OCI-LY1 (cell line): ENCODE measurements at regions not wholly inside any gene's neighbourhood (a gene's known extent, or its start where the extent isn't known, plus 50 kb on each side); places are given as distances from the start of the nearest gene placed in this dataset.

ENCODE experiments used
- H2AFZ ChIP-seq: fragments of 200-600 bp; sonication (generic), shearing (Covaris generic); 2 replicates; pipeline ENCODE4 v1.6.0; 2014; ENCODE audit warnings: antibody characterized with exemption, mild to moderate bottlenecking, low read length
- H3F3A ChIP-seq: fragments of 200-600 bp; sonication (generic), shearing (Covaris generic); 2 replicates; pipeline ENCODE4 v1.6.0; 2014; ENCODE audit warnings: mild to moderate bottlenecking, antibody characterized with exemption, low read length, moderate library complexity; ENCODE audit not compliant: insufficient read depth
- H3K27ac ChIP-seq: fragments of 200-600 bp; sonication (generic); 2 replicates; pipeline ENCODE4 v1.5.1; 2014; ENCODE audit warnings: low read length, mixed run types, mild to moderate bottlenecking, low read depth; ENCODE audit not compliant: poor library complexity, severe bottlenecking
- H3K27me3 ChIP-seq: fragments of 200-600 bp; sonication (generic); 2 replicates; pipeline ENCODE4 v1.6.0; 2014; ENCODE audit warnings: antibody characterized with exemption, mild to moderate bottlenecking, low read length, moderate library complexity; ENCODE audit not compliant: insufficient read depth
- H3K36me3 ChIP-seq: fragments of 200-600 bp; sonication (generic); 2 replicates; pipeline ENCODE4 v1.6.1; 2014; ENCODE audit warnings: mild to moderate bottlenecking, antibody characterized with exemption, low read length, moderate library complexity, mixed read lengths; ENCODE audit not compliant: insufficient read depth
- H3K4me1 ChIP-seq: fragments of 200-600 bp; sonication (generic); 2 replicates; pipeline ENCODE4 v1.5.1; 2014; ENCODE audit warnings: mild to moderate bottlenecking, low read length, moderate library complexity; ENCODE audit not compliant: insufficient read depth, severe bottlenecking
- H3K4me2 ChIP-seq: fragments of 200-600 bp; sonication (generic), shearing (Covaris generic); 2 replicates; pipeline ENCODE4 v1.6.1; 2014; ENCODE audit warnings: low read length
- H3K4me3 ChIP-seq: fragments of 200-600 bp; sonication (generic); 2 replicates; pipeline ENCODE4 v1.5.1; 2014; ENCODE audit warnings: low read length, low read depth, mild to moderate bottlenecking, mixed read lengths; ENCODE audit not compliant: poor library complexity, severe bottlenecking
- H3K79me2 ChIP-seq: fragments of 200-600 bp; shearing (Covaris generic); 2 replicates; pipeline ENCODE4 v1.6.1; 2016; ENCODE audit warnings: mixed run types, low read length, mixed read lengths; ENCODE audit not compliant: insufficient read depth
- H3K9ac ChIP-seq: fragments of 200-600 bp; sonication (generic), shearing (Covaris generic); 2 replicates; pipeline ENCODE4 v1.6.1; 2014; ENCODE audit warnings: mild to moderate bottlenecking, low read length, mixed read lengths
- H3K9me2 ChIP-seq: fragments of 200-600 bp; sonication (generic), shearing (Covaris generic); 2 replicates; pipeline ENCODE4 v1.6.1; 2014; ENCODE audit warnings: low read depth, mild to moderate bottlenecking, low read length, mixed read lengths
- H3K9me3 ChIP-seq: fragments of 200-600 bp; shearing (Covaris generic); 2 replicates; pipeline ENCODE4 v1.6.1; 2014; ENCODE audit warnings: low read length, mixed read lengths
- H4K20me1 ChIP-seq: fragments of 200-600 bp; sonication (generic), shearing (Covaris generic); 2 replicates; pipeline ENCODE4 v1.6.0; 2016; ENCODE audit warnings: mild to moderate bottlenecking, low read length; ENCODE audit not compliant: insufficient read depth
- EZH2 ChIP-seq: fragments of 200-600 bp; sonication (generic), shearing (Covaris generic); IDR thresholded peaks from 2 replicates; pipeline ENCODE4 v1.8.0; 2017; ENCODE audit warnings: borderline replicate concordance, mixed run types, mild to moderate bottlenecking, antibody characterized with exemption, low read length, moderate library complexity, mixed read lengths
- TF ChIP-seq, protein P1 (sequence below): fragments of 200-600 bp; sonication (generic), shearing (Covaris generic); IDR thresholded peaks from 2 replicates; pipeline ENCODE4 v1.5.1; 2017; ENCODE audit warnings: mild to moderate bottlenecking, antibody characterized with exemption, low read length, moderate library complexity, mixed read lengths

DNA sequence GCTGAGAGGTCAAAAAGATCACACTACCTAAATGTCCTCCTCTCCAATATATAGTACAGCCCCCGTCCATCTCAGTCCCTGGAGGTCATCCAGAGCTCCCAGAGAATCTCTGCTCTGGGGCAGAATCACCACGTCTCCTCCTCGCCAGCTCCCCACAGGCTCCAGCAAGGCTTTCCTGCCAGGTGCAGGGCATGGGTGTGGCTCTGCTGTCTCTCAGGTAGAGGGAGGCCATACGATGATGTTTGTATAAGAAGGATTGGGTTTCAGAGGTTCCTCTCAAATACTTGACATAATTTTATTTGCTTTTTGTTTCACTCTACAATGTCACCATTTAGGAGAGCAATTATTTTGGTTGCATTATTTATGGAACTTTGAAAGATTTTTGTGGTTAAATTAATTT lies 98.3 kb upstream of the PRSS58 start:
- H3K9me2 ChIP-seq: no peaks in the 10 kb centered on the region
- H2AFZ ChIP-seq: no peak overlapping the region
- no peak overlapping the region for H3K4me2 ChIP-seq
- H3F3A ChIP-seq: no peaks in the 10 kb centered on the region
- no peaks in the 10 kb centered on the region for H3K79me2 ChIP-seq
- H4K20me1 ChIP-seq: no peaks in the 10 kb centered on the region
- no peaks in the 10 kb centered on the region for H3K9me3 ChIP-seq
- H3K4me1 ChIP-seq: no peaks in the 10 kb centered on the region
- H3K27ac ChIP-seq: no peak overlapping the region
- H3K9ac ChIP-seq: no peak overlapping the region
- H3K27me3 ChIP-seq: 0 out of 2 replicates have a peak, but pooled peaks cover 3% of the 10 kb centered on the region
- H3K36me3 ChIP-seq: no peaks in the 10 kb centered on the region
- H3K4me3 ChIP-seq: no peak overlapping the region
- no peak for TF ChIP-seq EZH2
- TF ChIP-seq, protein P1, sequence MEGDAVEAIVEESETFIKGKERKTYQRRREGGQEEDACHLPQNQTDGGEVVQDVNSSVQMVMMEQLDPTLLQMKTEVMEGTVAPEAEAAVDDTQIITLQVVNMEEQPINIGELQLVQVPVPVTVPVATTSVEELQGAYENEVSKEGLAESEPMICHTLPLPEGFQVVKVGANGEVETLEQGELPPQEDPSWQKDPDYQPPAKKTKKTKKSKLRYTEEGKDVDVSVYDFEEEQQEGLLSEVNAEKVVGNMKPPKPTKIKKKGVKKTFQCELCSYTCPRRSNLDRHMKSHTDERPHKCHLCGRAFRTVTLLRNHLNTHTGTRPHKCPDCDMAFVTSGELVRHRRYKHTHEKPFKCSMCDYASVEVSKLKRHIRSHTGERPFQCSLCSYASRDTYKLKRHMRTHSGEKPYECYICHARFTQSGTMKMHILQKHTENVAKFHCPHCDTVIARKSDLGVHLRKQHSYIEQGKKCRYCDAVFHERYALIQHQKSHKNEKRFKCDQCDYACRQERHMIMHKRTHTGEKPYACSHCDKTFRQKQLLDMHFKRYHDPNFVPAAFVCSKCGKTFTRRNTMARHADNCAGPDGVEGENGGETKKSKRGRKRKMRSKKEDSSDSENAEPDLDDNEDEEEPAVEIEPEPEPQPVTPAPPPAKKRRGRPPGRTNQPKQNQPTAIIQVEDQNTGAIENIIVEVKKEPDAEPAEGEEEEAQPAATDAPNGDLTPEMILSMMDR: no peak

DNA sequence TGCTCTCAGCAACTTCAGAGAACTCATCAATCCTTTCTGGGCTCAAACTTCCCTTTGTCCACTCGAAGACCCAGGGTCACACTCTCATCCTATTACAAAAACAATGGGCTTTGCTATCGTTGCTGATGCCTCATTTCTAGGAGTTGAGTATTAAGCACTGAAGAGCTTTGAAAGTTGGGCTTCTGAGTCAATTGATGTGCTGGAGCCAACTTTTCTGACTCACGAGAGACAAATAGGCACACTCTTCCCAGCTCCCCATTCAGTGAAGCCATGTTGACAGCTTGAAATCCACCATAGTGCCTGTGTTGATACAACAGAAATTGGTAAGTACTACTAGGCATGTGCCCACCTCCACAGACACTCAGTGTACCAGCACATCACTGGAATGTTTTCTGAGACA lies 97.5 kb upstream of the PRSS58 start:
- Histone ChIP-seq H3K4me3 (no peak overlapping the region), H3K27ac (no peak overlapping the region), H3K9ac (no peak overlapping the region), H3K36me3 (no peaks in the 10 kb centered on the region), H4K20me1 (no peaks in the 10 kb centered on the region), H3K9me2 (no peaks in the 10 kb centered on the region), H3K9me3 (no peaks in the 10 kb centered on the region), H2AFZ (no peak overlapping the region), H3K4me1 (no peaks in the 10 kb centered on the region), H3K4me2 (no peak overlapping the region), H3F3A (no peaks in the 10 kb centered on the region), H3K27me3 (0 out of 2 replicates have a peak, but pooled peaks cover 3% of the 10 kb centered on the region), H3K79me2 (no peaks in the 10 kb centered on the region)
- TF ChIP-seq EZH2: no peak
- TF ChIP-seq, protein P1: no peak

DNA sequence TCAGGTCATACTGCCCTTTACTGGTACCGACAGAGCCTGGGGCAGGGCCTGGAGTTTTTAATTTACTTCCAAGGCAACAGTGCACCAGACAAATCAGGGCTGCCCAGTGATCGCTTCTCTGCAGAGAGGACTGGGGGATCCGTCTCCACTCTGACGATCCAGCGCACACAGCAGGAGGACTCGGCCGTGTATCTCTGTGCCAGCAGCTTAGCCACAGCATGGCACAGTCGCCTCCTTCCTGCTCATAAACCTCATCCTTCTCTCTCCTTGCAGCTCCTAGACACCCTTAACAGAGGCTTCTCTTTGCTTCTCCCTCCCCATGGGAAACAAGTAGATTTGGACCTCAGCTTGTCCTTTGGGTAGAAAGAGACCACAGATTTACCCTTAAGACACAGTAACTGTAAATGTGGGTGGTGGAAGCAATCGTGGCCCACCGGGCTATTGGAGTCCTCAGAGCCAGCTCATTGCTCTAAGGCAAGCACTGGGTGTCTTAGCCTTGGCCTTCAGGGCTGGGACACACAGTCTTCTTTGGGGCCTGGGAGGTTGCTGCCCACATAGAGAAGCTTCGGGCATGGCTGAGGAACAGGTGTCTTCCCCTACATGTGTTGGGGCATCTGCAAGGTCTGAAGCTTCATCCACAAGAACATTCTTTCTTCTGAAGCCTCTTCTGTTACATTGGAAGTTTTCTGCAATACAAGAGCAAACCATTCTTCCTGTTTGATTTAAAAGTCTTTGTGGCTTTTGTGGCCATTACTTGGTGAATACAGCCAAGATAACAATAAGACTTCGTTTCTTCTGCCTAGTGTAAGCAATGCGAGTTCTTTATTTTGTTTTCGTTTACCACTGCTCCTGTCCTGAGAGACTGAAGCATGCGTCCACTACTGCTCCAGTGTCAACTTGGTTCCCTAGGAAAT lies 95.5 kb upstream of the PRSS58 start:
- Histone ChIP-seq H3K4me2 (no peak overlapping the region), H3K27me3 (0 out of 2 replicates have a peak, but pooled peaks cover 3% of the 10 kb centered on the region), H3K9me2 (no peaks in the 10 kb centered on the region), H2AFZ (no peak overlapping the region), H3K9ac (no peak overlapping the region), H3F3A (no peaks in the 10 kb centered on the region), H4K20me1 (no peaks in the 10 kb centered on the region), H3K27ac (no peak overlapping the region), H3K36me3 (no peaks in the 10 kb centered on the region), H3K9me3 (no peaks in the 10 kb centered on the region), H3K4me3 (no peak overlapping the region), H3K79me2 (no peaks in the 10 kb centered on the region), H3K4me1 (no peaks in the 10 kb centered on the region)
- TF ChIP-seq, protein P1: no peak
- TF ChIP-seq EZH2: no peak
